Keratinocyte (primary cell): ENCODE measurements at regions not wholly inside any gene's neighbourhood (a gene's known extent, or its start where the extent isn't known, plus 50 kb on each side); places are given as distances from the start of the nearest gene placed in this dataset.

Experiments used
- DNase-seq: peaks from one replicate; pipeline ENCODE4 v3.0.0-alpha.2; 2011; ENCODE audit warnings: low read depth, missing footprints, low spot score
- FAIRE-seq: peaks from 2 replicates; lab custom pipeline; 2011; peaks lifted over from hg19 to GRCh38; lab: Jason Lieb, UNC
- H2AFZ ChIP-seq: 2 replicates; pipeline ENCODE4 v1.6.0; 2012; ENCODE audit warnings: low read length, control low read depth, inconsistent platforms; ENCODE audit not compliant: control insufficient read depth
- H3K27ac ChIP-seq: 2 replicates; pipeline ENCODE4 v1.5.1; 2011; ENCODE audit warnings: low read length; ENCODE audit not compliant: control insufficient read depth, insufficient read depth
- H3K27me3 ChIP-seq: 3 replicates; pipeline ENCODE4 v1.6.0; 2011; ENCODE audit warnings: low read length; ENCODE audit not compliant: control insufficient read depth, insufficient read depth; ENCODE audit errors: extremely low read depth
- H3K36me3 ChIP-seq, 2 experiments: 2 replicates in 1 of 2; 3 replicates in 1 of 2; pipeline ENCODE4 v1.5.1; 2011; ENCODE audit warnings: low read length in 2 of 2, mild to moderate bottlenecking in 1 of 2; ENCODE audit not compliant: control insufficient read depth in 2 of 2, insufficient read depth in 2 of 2; ENCODE audit errors: extremely low read depth in 1 of 2
- H3K4me1 ChIP-seq: 3 replicates; pipeline ENCODE4 v1.5.1; 2011; ENCODE audit warnings: low read length; ENCODE audit not compliant: control insufficient read depth, insufficient read depth; ENCODE audit errors: extremely low read depth
- H3K4me2 ChIP-seq: 3 replicates; pipeline ENCODE4 v1.6.0; 2011; ENCODE audit warnings: low read depth, low read length; ENCODE audit not compliant: control insufficient read depth, insufficient read depth; ENCODE audit errors: extremely low read depth
- H3K4me3 ChIP-seq, 3 experiments: fragments of 200-600 bp in 1 of 3; sonication (generic) in 1 of 3; 2 replicates in 2 of 3; 3 replicates in 1 of 3; pipeline ENCODE4 v1.5.1; 2011 to 2016; ENCODE audit warnings: low read length in 3 of 3, mild to moderate bottlenecking in 3 of 3, control low read depth in 2 of 3, inconsistent platforms in 1 of 3, low read depth in 1 of 3, mixed read lengths in 1 of 3, mixed run types in 1 of 3, moderate library complexity in 1 of 3; ENCODE audit not compliant: control insufficient read depth in 2 of 3, insufficient read depth in 2 of 3; ENCODE audit errors: extremely low read depth in 1 of 3
- H3K79me2 ChIP-seq: 2 replicates; pipeline ENCODE4 v1.6.0; 2012; ENCODE audit warnings: low read length; ENCODE audit not compliant: control insufficient read depth, insufficient read depth
- H3K9ac ChIP-seq: 3 replicates; pipeline ENCODE4 v1.6.0; 2011; ENCODE audit warnings: low read length; ENCODE audit not compliant: control insufficient read depth, insufficient read depth; ENCODE audit errors: extremely low read depth
- H3K9me1 ChIP-seq: 3 replicates; pipeline ENCODE4 v1.6.0; 2011; ENCODE audit warnings: low read length; ENCODE audit not compliant: control insufficient read depth, insufficient read depth; ENCODE audit errors: extremely low read depth
- H3K9me3 ChIP-seq: 2 replicates; pipeline ENCODE4 v1.5.1; 2012; ENCODE audit warnings: low read depth, low read length; ENCODE audit not compliant: control insufficient read depth
- H4K20me1 ChIP-seq: 3 replicates; pipeline ENCODE4 v1.6.0; 2011; ENCODE audit warnings: low read length; ENCODE audit not compliant: control insufficient read depth, insufficient read depth; ENCODE audit errors: extremely low read depth
- EZH2 ChIP-seq: IDR thresholded peaks from one replicate; pipeline ENCODE4 v1.6.1; 2012; ENCODE audit warnings: inconsistent platforms, mild to moderate bottlenecking, low read length, moderate library complexity
- dilution Hi-C: fragments of 300-500 bp; cut with MboI; formaldehyde crosslinking; loops from one replicate; pipeline ENCODE4 v1.7.0; 2020; ENCODE audit warnings: low sequenced_read_pairs; ENCODE audit not compliant: extremely low pct_ligation_motif_present
- TF ChIP-seq, protein P1 (sequence below), 3 experiments: IDR thresholded peaks in 1 of 3; conservative IDR thresholded peaks in 1 of 3; optimal IDR thresholded peaks in 1 of 3; 2 replicates in 2 of 3; 3 replicates in 1 of 3; pipeline versions ENCODE3 to v1.5.1; 2011; ENCODE audit warnings: low read length in 3 of 3, mild to moderate bottlenecking in 3 of 3, moderate library complexity in 2 of 3, control low read depth in 1 of 3, inconsistent platforms in 1 of 3; ENCODE audit not compliant: insufficient read depth in 2 of 3; ENCODE audit errors: extremely low read depth in 1 of 3

DNA sequence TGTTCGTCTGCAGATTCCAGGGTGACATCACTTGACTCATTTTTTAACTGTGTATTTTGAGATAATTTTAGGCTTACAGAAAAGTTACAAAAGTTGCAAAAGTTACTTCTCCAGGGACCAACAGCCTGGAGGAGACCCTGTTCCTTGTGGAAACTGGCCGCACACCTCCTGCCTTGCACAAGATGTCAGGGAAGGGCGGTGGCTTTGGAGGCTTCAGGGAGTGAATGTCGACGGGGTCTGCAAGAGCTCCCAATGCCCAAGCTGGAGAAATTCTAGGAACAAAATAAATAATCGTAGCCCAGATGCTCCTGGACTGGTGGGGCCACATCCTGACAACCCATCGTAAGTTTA lies 62.2 kb upstream of the FAM20C start:
- dilution Hi-C loops = no loop called here
- Histone ChIP-seq H3K9me1 (no peaks in the 10 kb centered on the region), H2AFZ (no peak overlapping the region), H3K79me2 (no peaks in the 10 kb centered on the region), H3K9ac (no peak overlapping the region), H3K9me3 (no peaks in the 10 kb centered on the region), H3K36me3 (no peaks in the 10 kb centered on the region), H4K20me1 (no peaks in the 10 kb centered on the region), H3K4me3 (no peak overlapping the region), H3K4me1 (no peaks in the 10 kb centered on the region), H3K4me2 (no peak overlapping the region), H3K27ac (no peak overlapping the region), H3K27me3 (peaks cover 7% of the 10 kb centered on the region)
- TF ChIP-seq, protein P1, sequence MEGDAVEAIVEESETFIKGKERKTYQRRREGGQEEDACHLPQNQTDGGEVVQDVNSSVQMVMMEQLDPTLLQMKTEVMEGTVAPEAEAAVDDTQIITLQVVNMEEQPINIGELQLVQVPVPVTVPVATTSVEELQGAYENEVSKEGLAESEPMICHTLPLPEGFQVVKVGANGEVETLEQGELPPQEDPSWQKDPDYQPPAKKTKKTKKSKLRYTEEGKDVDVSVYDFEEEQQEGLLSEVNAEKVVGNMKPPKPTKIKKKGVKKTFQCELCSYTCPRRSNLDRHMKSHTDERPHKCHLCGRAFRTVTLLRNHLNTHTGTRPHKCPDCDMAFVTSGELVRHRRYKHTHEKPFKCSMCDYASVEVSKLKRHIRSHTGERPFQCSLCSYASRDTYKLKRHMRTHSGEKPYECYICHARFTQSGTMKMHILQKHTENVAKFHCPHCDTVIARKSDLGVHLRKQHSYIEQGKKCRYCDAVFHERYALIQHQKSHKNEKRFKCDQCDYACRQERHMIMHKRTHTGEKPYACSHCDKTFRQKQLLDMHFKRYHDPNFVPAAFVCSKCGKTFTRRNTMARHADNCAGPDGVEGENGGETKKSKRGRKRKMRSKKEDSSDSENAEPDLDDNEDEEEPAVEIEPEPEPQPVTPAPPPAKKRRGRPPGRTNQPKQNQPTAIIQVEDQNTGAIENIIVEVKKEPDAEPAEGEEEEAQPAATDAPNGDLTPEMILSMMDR (optimal IDR thresholded peaks at IDR 0.05 in 1 of 3, IDR thresholded peaks at IDR 0.05 in 1 of 3, conservative IDR thresholded peaks at IDR 0.05 in 1 of 3; ENCODE audit: extremely low read depth in 1 of 3, insufficient read depth in 2 of 3, low read length in 3 of 3) = no peak
- TF ChIP-seq EZH2 = no peak
- no peak for DNase-seq
- no peak for FAIRE-seq

DNA sequence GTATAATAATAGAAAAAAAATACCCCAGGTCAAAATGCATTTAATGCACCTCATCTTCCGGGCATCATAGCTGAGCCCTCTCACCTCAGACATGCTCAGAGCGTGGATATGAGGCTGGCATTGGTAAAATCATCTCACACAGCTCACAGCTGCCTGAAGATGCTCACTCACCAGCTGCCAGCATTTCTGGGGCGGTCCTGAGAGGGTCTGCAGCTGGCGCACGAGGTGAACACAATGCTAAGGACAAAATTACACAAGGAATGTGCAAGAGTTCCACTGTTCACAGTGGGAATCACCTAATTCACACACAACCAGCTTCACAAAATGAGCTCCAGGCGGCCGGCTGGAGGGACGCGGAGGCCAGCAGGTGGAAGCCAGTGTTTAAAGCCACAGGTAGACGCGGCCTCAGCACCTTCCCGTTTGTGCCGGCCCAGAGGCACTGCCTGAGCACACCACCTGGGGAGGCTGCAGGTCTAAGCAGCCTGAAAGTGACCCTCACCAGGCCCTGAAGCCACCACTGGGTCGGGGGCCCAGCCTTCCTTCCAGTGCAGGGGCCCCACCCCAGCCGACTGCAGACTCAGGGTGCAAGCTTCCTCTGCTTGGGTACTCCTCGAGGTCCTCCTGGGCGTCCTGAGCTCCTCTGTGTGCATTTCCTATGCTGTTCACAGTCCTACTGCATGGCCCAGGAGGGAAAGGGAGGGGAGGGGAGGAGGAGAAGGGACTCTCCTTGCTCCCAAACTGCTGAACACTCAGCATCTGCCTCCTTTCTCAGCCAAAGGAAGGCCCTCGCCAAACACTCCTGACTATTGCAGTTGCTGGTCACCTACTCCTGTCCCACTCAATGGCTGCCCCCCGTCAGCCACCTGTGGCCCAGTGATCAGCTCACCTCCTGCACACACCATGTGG lies 61.2 kb upstream of the FAM20C start:
- no peaks in the 10 kb centered on the region for H3K36me3 ChIP-seq
- no peak overlapping the region for H2AFZ ChIP-seq
- H3K9ac ChIP-seq = no peak overlapping the region
- dilution Hi-C loops = no loop called here
- peaks cover 7% of the 10 kb centered on the region for H3K27me3 ChIP-seq
- no peaks in the 10 kb centered on the region for H3K4me1 ChIP-seq
- H3K9me3 ChIP-seq = no peaks in the 10 kb centered on the region
- TF ChIP-seq, protein P1 (optimal IDR thresholded peaks at IDR 0.05 in 1 of 3, IDR thresholded peaks at IDR 0.05 in 1 of 3, conservative IDR thresholded peaks at IDR 0.05 in 1 of 3; ENCODE audit: extremely low read depth in 1 of 3, insufficient read depth in 2 of 3, low read length in 3 of 3) = no peak
- TF ChIP-seq EZH2 = no peak
- no peaks in the 10 kb centered on the region for H4K20me1 ChIP-seq
- H3K27ac ChIP-seq = no peak overlapping the region
- FAIRE-seq (no peak), DNase-seq (no peak)
- no peaks in the 10 kb centered on the region for H3K79me2 ChIP-seq
- H3K4me2 ChIP-seq = no peak overlapping the region
- H3K4me3 ChIP-seq = no peak overlapping the region
- no peaks in the 10 kb centered on the region for H3K9me1 ChIP-seq
